ENCODE measurements at regions not wholly inside any gene's neighbourhood (a gene's known extent, or its start where the extent isn't known, plus 50 kb on each side); places are given as distances from the start of the nearest gene placed in this dataset.

DNA sequence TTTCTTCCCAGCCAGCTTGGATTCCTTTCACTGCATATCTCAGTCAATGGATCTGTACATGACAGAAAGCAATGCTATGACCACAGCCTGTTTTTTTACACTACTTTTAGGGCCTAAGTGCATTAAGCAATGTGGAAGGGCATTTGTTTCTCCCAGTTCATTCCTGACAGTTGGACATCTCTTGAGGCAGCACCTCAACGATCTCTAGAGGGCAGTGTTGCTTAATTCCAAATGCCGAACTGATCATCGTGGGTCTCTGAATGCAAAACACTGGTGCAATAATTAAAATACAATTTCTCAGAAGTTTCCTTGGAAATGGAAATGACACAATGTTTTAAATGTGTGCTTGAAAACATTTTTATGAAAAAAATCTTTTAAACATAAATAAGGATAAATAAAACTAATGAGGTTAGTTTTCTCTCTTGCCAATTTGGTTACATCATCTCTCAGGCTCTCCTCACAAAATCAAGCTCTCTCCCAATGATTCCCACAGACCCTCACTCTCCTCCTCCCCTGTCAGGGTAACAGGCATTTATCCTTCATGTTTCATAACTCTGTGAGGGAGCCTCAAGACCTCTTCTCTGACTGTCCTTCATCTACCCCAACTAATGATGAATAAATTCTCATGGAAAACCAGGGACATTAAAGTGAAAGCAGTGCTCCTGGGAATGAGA lies 192.4 kb upstream of the SLC16A7 start:
- TF ChIP-seq EZH2phosphoT487 (IDR thresholded peaks at IDR 0.05; ENCODE audit: borderline replicate concordance) = no peak
- TF ChIP-seq, protein P1, sequence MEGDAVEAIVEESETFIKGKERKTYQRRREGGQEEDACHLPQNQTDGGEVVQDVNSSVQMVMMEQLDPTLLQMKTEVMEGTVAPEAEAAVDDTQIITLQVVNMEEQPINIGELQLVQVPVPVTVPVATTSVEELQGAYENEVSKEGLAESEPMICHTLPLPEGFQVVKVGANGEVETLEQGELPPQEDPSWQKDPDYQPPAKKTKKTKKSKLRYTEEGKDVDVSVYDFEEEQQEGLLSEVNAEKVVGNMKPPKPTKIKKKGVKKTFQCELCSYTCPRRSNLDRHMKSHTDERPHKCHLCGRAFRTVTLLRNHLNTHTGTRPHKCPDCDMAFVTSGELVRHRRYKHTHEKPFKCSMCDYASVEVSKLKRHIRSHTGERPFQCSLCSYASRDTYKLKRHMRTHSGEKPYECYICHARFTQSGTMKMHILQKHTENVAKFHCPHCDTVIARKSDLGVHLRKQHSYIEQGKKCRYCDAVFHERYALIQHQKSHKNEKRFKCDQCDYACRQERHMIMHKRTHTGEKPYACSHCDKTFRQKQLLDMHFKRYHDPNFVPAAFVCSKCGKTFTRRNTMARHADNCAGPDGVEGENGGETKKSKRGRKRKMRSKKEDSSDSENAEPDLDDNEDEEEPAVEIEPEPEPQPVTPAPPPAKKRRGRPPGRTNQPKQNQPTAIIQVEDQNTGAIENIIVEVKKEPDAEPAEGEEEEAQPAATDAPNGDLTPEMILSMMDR (conservative IDR thresholded peaks at IDR 0.05; ENCODE audit: low read length) = peak; percentile 88
- Histone ChIP-seq H3K36me3 (ENCODE audit: insufficient read depth, low read length) (no peaks in the 10 kb centered on the region), H3K9ac (ENCODE audit: low read depth, low read length, poor library complexity, severe bottlenecking) (peak overlapping the region; percentile 44), H3K79me2 (ENCODE audit: insufficient read depth, low read length) (no peaks in the 10 kb centered on the region), H3F3A (ENCODE audit: low read depth) (no peaks in the 10 kb centered on the region), H3K4me2 (ENCODE audit: low read depth, low read length, poor library complexity, severe bottlenecking) (peak overlapping the region; percentile 69), H3K4me1 (ENCODE audit: insufficient read depth, low read length, poor library complexity, severe bottlenecking) (no peaks in the 10 kb centered on the region), H4K20me1 (ENCODE audit: insufficient read depth, low read length, poor library complexity, severe bottlenecking) (no peaks in the 10 kb centered on the region), H3K9me2 (replicated peaks; ENCODE audit: low read depth, low read length) (no peaks in the 10 kb centered on the region), H2AFZ (ENCODE audit: low read length) (peak overlapping the region; percentile 90), H3K4me3 (ENCODE audit: low read length, poor library complexity, severe bottlenecking) (peak overlapping the region; percentile 65), H3K9me3 (ENCODE audit: insufficient read depth, low read depth, low read length) (no peaks in the 10 kb centered on the region), H3K27me3 (ENCODE audit: insufficient read depth, low read length, poor library complexity, severe bottlenecking) (no peaks in the 10 kb centered on the region)

DNA sequence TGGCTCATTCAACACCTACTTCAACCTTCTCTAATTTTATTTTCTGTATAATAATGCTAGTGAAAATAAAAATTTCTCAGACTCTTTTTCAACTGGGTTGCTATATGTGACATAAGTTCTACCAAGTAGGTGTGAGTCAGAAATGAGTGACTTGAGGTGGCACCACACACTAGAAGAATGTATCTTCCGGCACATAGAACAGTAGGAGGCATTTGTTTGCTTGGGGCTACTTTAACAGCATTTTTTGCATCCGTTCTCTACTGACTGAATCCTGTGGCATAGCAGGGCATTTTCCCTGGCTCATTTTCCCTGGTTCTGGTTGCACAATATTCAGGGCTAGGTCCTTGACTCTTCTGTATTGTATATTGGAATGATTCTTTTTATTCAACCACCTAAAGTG lies 194.0 kb upstream of the SLC16A7 start:
- Histone ChIP-seq H3K9me2 (replicated peaks; ENCODE audit: low read depth, low read length) (no peaks in the 10 kb centered on the region), H3K9ac (ENCODE audit: low read depth, low read length, poor library complexity, severe bottlenecking) (no peak overlapping the region), H3K9me3 (ENCODE audit: insufficient read depth, low read depth, low read length) (no peaks in the 10 kb centered on the region), H3K4me3 (ENCODE audit: low read length, poor library complexity, severe bottlenecking) (no peak overlapping the region), H2AFZ (ENCODE audit: low read length) (no peak overlapping the region), H3K4me2 (ENCODE audit: low read depth, low read length, poor library complexity, severe bottlenecking) (no peak overlapping the region), H3K36me3 (ENCODE audit: insufficient read depth, low read length) (no peaks in the 10 kb centered on the region), H3K79me2 (ENCODE audit: insufficient read depth, low read length) (no peaks in the 10 kb centered on the region), H4K20me1 (ENCODE audit: insufficient read depth, low read length, poor library complexity, severe bottlenecking) (no peaks in the 10 kb centered on the region), H3F3A (ENCODE audit: low read depth) (no peaks in the 10 kb centered on the region), H3K27me3 (ENCODE audit: insufficient read depth, low read length, poor library complexity, severe bottlenecking) (no peaks in the 10 kb centered on the region), H3K4me1 (ENCODE audit: insufficient read depth, low read length, poor library complexity, severe bottlenecking) (no peaks in the 10 kb centered on the region)
- TF ChIP-seq, protein P1 (conservative IDR thresholded peaks at IDR 0.05; ENCODE audit: low read length) = no peak
- no peak for TF ChIP-seq EZH2phosphoT487 (IDR thresholded peaks at IDR 0.05; ENCODE audit: borderline replicate concordance)

DNA sequence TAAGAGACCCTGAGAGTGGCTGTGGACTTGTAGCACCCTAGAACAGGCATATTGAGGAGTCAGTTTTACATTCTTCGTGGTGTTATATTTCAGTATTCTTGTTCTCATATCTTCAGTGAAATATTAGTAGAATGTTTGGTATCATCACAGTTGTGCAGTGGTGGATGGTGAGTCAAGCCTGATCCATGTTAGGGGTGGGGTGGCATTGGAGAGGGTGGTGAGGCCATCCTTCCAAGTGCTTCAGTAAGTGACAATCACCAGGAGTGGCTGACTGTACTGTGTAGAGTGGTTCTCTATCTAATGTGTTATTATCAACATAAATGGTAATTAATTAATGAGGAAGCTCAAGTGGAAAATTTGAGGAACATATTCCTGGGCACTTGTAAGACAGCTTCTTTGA lies 197.7 kb upstream of the SLC16A7 start:
- no peak overlapping the region for H3K4me2 ChIP-seq (ENCODE audit: low read depth, low read length, poor library complexity, severe bottlenecking)
- TF ChIP-seq, protein P1 (conservative IDR thresholded peaks at IDR 0.05; ENCODE audit: low read length) = no peak
- TF ChIP-seq EZH2phosphoT487 (IDR thresholded peaks at IDR 0.05; ENCODE audit: borderline replicate concordance) = no peak
- no peak overlapping the region for H3K4me3 ChIP-seq (ENCODE audit: low read length, poor library complexity, severe bottlenecking)
- no peaks in the 10 kb centered on the region for H3K79me2 ChIP-seq (ENCODE audit: insufficient read depth, low read length)
- no peak overlapping the region for H2AFZ ChIP-seq (ENCODE audit: low read length)
- no peaks in the 10 kb centered on the region for H3K9me3 ChIP-seq (ENCODE audit: insufficient read depth, low read depth, low read length)
- no peaks in the 10 kb centered on the region for H3K36me3 ChIP-seq (ENCODE audit: insufficient read depth, low read length)
- no peaks in the 10 kb centered on the region for H3K4me1 ChIP-seq (ENCODE audit: insufficient read depth, low read length, poor library complexity, severe bottlenecking)
- no peak overlapping the region for H3K9ac ChIP-seq (ENCODE audit: low read depth, low read length, poor library complexity, severe bottlenecking)
- H3K27me3 ChIP-seq (ENCODE audit: insufficient read depth, low read length, poor library complexity, severe bottlenecking) = no peaks in the 10 kb centered on the region
- H4K20me1 ChIP-seq (ENCODE audit: insufficient read depth, low read length, poor library complexity, severe bottlenecking) = no peaks in the 10 kb centered on the region
- no peaks in the 10 kb centered on the region for H3F3A ChIP-seq (ENCODE audit: low read depth)
- H3K9me2 ChIP-seq (replicated peaks; ENCODE audit: low read depth, low read length) = no peaks in the 10 kb centered on the region
